ENCODE measurements at regions not wholly inside any gene's neighbourhood (a gene's known extent, or its start where the extent isn't known, plus 50 kb on each side); places are given as distances from the start of the nearest gene placed in this dataset.

GRCh38 chr12:125193376-125194152 is 128.3 kb downstream of the AACS start:
- TF ChIP-seq CTCF (IDR thresholded peaks at IDR 0.05) (no peak), POLR2A (IDR thresholded peaks at IDR 0.05) (no peak)
- Histone ChIP-seq H3K4me1 (no peaks in the 10 kb centered on the region), H3K36me3 (no peaks in the 10 kb centered on the region), H3K27me3 (peaks cover 0 to 4% of the 10 kb centered on the region in 2 donors), H3K27ac (no peak overlapping the region), H3K9me3 (no peaks in the 10 kb centered on the region), H3K4me3 (no peak overlapping the region)
- no peak for DNase-seq

- Histone ChIP-seq H3K27ac (no peak overlapping the region), H3K4me3 (no peak overlapping the region), H3K27me3 (peaks cover 0 to 4% of the 10 kb centered on the region in 2 donors), H3K36me3 (no peaks in the 10 kb centered on the region), H3K4me1 (no peaks in the 10 kb centered on the region), H3K9me3 (no peaks in the 10 kb centered on the region)
- TF ChIP-seq POLR2A (IDR thresholded peaks at IDR 0.05) (no peak), CTCF (IDR thresholded peaks at IDR 0.05) (no peak)
- no peak for DNase-seq
Observed at GRCh38 chr12:125194163-125194773, 129.0 kb downstream of the AACS start.

- Histone ChIP-seq H3K4me3 (no peak overlapping the region), H3K4me1 (no peaks in the 10 kb centered on the region), H3K9me3 (no peaks in the 10 kb centered on the region), H3K27me3 (no peaks in the 10 kb centered on the region), H3K27ac (no peak overlapping the region), H3K36me3 (no peaks in the 10 kb centered on the region)
- DNase-seq: no peak
- TF ChIP-seq POLR2A (IDR thresholded peaks at IDR 0.05): no peak
- no peak for TF ChIP-seq CTCF (IDR thresholded peaks at IDR 0.05)
Observed at GRCh38 chr12:125194987-125195386, 129.8 kb downstream of the AACS start.

- no peak for DNase-seq
- Histone ChIP-seq H3K27ac (no peak overlapping the region), H3K4me3 (no peak overlapping the region), H3K4me1 (no peaks in the 10 kb centered on the region), H3K27me3 (no peaks in the 10 kb centered on the region), H3K9me3 (no peaks in the 10 kb centered on the region), H3K36me3 (no peaks in the 10 kb centered on the region)
- TF ChIP-seq CTCF (IDR thresholded peaks at IDR 0.05) (no peak), POLR2A (IDR thresholded peaks at IDR 0.05) (no peak)
Observed at GRCh38 chr12:125197326-125197725, 132.1 kb downstream of the AACS start.

- TF ChIP-seq CTCF (IDR thresholded peaks at IDR 0.05): no peak
- no peak for TF ChIP-seq POLR2A (IDR thresholded peaks at IDR 0.05)
- H3K9me3 ChIP-seq: no peaks in the 10 kb centered on the region
- H3K4me1 ChIP-seq: no peaks in the 10 kb centered on the region
- DNase-seq: no peak
- H3K4me3 ChIP-seq: no peak overlapping the region
- no peaks in the 10 kb centered on the region for H3K36me3 ChIP-seq
- H3K27ac ChIP-seq: no peak overlapping the region
- no peaks in the 10 kb centered on the region for H3K27me3 ChIP-seq
Observed at GRCh38 chr12:125198652-125199051, 133.4 kb downstream of the AACS start.
